ENCODE measurements at regions not wholly inside any gene's neighbourhood (a gene's known extent, or its start where the extent isn't known, plus 50 kb on each side); places are given as distances from the start of the nearest gene placed in this dataset.

- no peak for DNase-seq (ENCODE audit: low spot score)
Measured at GRCh38 chr1:4016351-4017130, 116.5 kb upstream of the C1orf174 start.

DNA sequence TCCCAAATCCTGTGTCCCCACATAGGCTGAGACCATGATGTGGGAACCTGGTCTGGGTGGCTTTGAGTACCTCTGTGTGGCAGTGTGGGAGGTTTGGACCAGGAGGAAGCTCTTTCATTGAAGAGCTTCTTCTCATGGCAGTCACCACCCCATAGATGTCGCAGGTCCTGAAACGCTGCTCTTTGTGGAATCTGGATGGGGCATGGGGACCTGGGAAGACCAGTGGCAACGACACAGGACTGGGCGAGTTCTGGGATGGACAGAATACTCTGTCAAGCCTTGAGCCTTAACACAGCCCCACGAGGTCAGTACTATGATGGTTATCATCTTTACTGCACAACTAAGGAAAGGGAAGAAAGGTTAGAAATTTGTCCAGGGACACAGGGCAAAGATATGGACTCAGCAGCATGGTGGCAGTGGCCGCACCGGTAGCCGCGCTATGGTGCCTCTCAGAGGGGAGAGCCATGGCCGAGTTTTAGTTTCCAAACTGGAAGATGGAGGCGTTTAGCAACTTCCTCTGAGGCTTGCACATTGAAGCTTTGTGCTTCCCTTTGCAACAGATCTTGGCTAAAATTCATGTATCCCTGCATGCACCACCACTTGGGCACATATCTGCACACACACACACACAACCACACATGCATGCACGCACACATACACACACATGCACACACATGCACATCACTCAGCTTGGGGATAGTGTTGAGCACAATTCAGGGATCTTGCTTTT, 117.7 kb upstream of the C1orf174 start:
- DNase-seq (ENCODE audit: low spot score), result no peak

- DNase-seq (ENCODE audit: low spot score), result no peak
Measured at GRCh38 chr1:4018466-4019146, 118.5 kb upstream of the C1orf174 start.

GRCh38 chr1:4019147-4019521, 119.1 kb upstream of the C1orf174 start:
- no peak for DNase-seq (ENCODE audit: low spot score)

DNA sequence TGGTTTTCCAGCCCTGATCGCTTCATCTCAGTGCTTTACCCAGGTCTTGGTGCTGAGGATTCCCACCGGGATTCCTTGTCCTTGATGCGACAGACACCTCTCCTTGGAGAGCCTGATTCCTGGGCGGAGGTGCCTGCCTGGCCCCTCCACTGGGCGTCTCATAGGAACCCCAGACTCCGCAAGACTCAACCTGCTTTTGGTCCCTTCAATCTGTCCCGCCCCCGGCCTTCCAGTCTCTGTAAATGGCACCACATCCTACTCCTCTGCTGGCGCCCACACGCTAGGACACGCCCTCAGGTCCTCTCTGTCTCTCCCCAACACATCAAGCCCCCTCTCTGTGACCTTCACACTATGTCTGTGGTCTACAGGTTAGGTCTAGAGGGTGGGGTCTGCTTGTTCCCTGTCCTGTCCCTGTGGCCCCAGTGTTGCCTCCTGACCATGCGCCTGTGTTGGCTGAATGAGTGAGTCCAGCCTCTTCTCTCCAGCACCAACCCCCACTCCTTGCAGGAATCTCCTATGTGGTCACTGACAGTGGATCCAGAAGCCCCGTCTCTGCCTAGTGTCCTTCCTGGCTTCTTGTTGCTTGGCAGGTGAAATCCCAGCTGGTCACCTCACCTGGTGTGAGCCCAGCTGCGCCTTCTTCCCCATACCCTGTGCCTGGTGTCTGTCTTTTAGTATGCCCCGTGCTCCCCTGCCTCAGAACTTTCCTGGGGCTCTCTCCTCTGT, 119.7 kb upstream of the C1orf174 start:
- DNase-seq (ENCODE audit: low spot score), result no peak

DNA sequence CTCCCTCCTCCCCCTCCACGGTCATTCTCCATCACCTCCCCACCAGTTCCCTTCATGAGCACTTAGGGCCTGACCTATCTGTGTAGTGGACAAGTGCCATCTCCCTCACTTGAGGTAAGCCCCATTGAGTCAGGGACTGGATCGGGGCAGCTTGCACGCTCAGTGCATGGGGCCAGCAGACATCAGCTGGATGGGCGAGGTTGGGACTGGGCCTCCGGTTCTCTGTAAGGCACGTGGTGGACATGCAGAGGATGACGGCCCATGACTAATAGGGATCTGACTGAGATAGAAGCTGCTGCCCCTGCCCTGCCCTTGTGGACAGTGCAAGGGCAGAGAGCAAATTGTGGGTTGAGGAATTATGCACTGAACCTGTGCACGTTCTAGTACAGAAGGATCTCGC, 120.4 kb upstream of the C1orf174 start:
- no peak for DNase-seq (ENCODE audit: low spot score)

- DNase-seq (ENCODE audit: low spot score), result no peak
Measured at GRCh38 chr1:4021136-4021973, 121.3 kb upstream of the C1orf174 start.

- DNase-seq (ENCODE audit: low spot score), result no peak
Measured at GRCh38 chr1:4021974-4022268, 121.8 kb upstream of the C1orf174 start.

- no peak for DNase-seq (ENCODE audit: low spot score)
Measured at GRCh38 chr1:4022715-4023114, 122.6 kb upstream of the C1orf174 start.

- no peak for DNase-seq (ENCODE audit: low spot score)
Measured at GRCh38 chr1:4023678-4024077, 123.6 kb upstream of the C1orf174 start.

DNA sequence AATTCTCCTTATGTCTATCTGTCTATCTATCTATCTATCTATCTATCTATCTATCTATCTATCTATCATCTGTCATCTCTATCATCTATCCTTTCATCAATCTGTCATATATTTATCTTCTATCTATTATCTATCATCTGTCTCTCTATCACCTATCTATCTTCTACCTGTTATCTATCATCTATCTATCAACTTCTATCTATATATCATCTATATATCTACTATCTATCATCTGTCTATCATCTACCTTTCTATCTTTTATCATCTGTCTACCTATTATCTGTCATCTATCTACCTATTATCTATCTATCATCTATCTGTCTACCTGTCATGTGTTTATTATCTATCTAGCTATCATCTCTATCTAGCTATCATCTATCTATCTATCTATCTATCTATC, 124.7 kb upstream of the C1orf174 start:
- DNase-seq (ENCODE audit: low spot score), result no peak

GRCh38 chr1:4025752-4026151, 125.7 kb upstream of the C1orf174 start:
- DNase-seq (ENCODE audit: low spot score), result no peak

DNA sequence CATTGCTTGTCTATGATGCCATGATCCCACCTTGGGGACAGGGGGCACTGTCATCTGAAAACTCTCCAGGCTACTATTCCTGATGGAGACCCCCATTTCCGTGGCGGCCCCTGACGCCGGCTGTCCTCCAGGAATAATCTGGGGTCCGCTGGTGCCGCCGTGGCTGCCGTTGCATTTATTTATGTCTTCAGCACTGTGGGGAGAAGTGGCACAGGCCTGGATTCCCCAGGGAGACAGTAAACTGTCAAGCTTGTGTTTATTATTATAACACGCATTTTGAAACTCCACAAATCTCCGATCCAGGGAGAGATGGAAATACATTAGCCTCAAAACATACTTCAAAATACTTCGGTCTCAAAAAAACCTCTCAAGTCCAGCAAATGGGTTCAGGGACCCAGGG, 126.9 kb upstream of the C1orf174 start:
- no peak for DNase-seq (ENCODE audit: low spot score)

GRCh38 chr1:4027492-4028138, 127.5 kb upstream of the C1orf174 start:
- DNase-seq (ENCODE audit: low spot score), result no peak

DNA sequence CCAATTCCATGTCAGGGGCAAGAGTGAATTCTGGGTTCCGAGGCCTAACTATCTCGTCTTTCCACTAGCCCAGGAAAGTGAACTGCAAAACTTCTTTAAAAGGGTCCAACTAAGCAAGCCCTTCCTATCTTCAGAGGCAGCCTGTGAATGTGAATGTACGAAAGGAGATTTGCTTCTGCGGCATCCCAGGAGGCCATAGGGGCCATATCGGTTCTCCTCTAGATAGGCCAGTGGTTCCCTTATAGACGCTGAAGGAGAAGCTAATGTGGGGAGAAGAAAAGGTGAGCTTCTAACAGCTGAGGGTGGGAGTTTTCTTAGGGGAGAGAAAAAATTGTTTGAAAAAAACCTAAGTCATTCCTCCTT, 128.0 kb upstream of the C1orf174 start:
- no peak for DNase-seq (ENCODE audit: low spot score)

DNA sequence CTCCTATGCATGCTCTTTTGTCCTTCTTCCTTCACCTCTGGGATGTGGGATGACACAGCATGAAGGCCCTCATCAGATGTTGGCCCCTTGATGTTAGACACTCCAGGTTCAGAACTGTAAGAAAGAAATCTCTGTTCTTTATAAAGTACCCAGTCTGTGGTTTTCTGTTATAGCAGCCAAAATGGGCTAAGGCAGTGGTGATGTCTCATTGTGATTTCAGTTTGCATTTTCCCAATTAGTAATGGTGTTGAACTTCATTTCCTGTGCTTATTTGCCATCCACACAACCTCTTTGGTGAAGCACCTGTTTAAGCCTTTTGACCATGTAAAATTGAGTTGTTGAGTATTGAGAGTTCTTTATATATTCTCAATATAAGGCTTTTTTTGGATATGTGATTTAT, 129.3 kb upstream of the C1orf174 start:
- no peak for DNase-seq (ENCODE audit: low spot score)

- DNase-seq (ENCODE audit: low spot score), result no peak
Measured at GRCh38 chr1:4032571-4032970, 132.5 kb upstream of the C1orf174 start.

GRCh38 chr1:4033129-4033676, 133.1 kb upstream of the C1orf174 start:
- no peak for DNase-seq (ENCODE audit: low spot score)

DNA sequence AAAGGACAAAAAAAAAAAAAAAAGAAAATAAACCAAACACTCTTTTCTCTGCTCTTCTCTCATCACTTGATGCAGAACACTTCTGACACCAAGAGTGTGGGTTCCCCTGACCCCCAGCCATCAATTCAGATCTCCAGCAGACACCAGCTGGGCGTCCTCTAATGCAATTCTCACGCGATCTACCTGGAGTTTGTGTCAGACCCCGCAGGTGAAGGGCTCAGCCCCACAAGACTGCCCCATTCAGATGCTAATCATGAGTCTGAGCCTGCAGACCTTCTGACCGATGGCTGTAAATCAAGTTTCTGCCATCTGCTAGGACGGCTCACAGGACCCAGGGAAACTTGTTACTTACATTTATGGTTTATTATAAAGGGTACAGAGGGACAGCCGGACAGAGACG, 133.6 kb upstream of the C1orf174 start:
- no peak for DNase-seq (ENCODE audit: low spot score)

DNA sequence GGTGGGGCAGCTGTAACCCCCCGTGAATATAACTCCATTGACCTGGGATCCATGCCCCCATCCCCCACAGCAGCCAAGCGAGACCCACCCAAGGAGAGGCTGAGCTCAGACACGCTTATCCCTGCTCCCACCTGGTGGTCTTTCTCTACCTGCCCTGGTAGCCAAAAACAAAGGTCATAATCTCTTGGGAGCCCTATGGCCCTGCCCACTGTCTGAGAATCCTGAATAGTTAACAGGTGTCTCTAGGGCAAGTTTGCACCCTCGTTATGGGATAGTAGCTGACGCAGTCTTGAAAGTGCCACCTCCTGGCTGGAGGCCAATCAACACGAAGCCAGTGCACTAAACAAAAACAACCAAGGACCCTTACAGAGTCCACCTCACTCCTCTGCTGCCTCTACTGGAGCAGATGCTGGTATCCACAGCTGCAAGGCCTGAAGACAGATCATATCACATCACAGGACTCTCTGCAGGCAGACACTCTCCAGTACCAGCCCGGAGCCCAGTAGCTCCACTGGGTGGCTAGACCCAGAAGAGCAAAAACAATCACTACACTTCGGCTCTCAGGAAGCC, 134.3 kb upstream of the C1orf174 start:
- no peak for DNase-seq (ENCODE audit: low spot score)

Data from A172 (cell line).